GM21447 (cell line): ENCODE measurements at regions not wholly inside any gene's neighbourhood (a gene's known extent, or its start where the extent isn't known, plus 50 kb on each side); places are given as distances from the start of the nearest gene placed in this dataset.
"Not testable (repeated sequence)": the region's sequence is repeated elsewhere in the genome, so short reads cannot be mapped to it uniquely, and the experiment has no call there.

Experiments
- ATAC-seq: cut with Tn5 transposase; IDR thresholded peaks from one replicate; pipeline ENCODE4 v1.9.1; 2021; ENCODE audit not compliant: unreplicated experiment

DNA sequence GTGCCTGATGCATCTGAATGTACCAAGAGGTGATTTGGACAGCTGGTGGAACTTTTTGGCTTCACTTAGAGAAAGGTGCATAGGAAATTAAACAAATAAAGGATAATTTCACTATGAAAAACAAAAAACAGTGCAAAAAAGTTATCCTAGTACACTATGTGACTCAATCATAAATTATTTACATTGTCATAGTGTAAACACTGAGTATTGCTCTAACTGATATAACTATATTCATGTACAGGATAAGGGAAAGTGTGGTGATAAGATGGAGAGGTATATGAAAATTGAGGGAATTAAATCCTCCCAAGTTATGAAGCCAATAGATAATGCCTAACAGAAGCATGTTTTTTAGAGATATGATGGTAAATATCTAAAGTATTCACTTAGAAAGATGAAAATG, 50.2 kb upstream of the CPNE4 start:
- no peak for ATAC-seq

DNA sequence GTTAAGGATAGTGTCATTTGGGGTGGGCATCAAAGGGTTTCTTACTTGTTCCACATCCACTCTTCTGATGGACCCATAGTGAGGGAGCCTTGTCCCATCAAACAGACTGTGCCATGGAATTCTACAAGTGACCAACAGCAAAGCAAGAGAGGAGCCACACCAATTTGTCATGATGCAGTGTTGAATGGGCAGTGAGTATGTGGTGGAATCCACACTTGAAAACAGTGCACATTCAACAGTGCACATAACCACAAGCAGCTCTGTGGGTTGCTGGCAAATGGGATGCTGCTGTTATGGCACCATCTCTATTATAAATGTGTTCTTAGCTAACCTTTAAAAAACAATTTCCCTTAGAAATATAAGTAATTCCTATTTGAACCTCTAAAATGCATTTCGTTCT, 52.5 kb upstream of the CPNE4 start:
- ATAC-seq: no peak

DNA sequence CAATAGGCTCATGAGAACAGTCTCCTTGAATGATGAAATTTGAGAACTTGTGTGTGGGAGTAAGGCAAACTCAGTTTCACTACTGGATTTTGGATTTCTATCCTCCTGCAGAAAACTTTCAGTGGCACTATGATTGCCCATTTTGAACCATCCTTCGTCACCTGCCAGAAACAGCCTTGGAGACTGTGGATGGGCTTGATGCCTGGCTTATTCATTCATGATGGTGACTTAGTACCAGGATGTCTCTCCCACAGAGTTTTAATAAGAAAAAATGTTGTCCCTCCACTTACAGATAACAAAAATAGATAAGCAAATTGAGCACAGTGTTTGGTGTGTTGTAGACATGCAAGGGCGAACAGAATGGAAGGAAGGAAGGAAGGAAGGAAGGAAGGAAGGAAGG, 53.5 kb upstream of the CPNE4 start:
- ATAC-seq: no peak

DNA sequence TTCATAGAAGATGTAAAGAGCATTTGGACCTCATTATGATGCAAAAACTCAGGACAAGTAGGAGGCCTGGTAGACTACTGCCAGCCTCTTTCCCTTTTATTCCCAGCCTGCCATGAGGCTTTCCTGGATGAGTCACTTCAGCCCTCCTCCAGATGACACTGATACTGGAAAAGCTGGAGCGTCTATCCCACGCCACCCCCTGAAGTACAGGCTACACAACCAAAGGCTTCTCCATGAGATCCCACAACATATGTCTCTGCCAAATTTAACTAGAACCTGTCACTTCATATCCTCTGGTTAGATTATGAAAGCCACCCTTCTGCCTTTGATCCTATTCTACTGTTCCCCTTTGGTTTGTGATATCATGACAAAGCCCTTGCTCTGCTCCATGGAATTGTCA, 56.1 kb upstream of the CPNE4 start:
- ATAC-seq: no peak

DNA sequence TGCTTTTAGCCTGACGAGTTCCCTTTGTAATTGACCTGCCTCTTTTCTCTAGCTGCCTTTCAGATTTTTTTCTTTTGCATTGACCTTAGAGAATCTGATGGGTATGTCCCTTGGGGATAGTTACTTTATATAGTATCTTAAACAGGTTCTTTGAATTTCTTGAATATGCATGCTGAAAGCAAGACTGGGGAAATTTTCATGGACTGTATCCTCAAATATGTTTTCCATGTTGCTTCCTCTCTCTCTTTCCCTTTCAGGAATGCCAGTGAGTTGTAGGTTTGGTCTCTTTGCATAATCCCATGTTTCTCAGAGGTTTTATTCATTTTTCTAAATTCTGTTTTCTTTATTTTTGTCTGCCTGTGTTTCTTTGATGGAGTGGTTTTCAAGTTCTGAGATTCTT, 81.8 kb upstream of the CPNE4 start:
- no peak for ATAC-seq

DNA sequence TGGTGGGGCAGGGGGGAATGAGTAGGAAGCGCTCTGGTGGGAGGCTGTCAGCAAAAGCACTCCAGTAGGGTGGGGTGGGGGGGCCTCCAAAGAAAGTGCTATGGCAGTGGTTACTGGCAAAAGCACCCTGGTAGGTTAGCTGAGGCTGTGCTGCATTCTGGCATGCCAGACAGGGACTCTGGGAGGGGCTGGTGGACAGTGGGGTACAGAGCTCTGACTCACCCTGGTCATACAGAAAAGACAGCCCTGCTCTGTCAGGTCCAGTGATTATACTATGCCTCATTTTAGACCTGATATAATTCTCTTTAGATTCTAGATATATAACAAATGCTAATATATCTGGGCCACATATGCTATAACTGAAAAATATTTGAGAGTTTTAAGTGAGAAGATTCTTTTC, 82.8 kb upstream of the CPNE4 start:
- no peak for ATAC-seq

DNA sequence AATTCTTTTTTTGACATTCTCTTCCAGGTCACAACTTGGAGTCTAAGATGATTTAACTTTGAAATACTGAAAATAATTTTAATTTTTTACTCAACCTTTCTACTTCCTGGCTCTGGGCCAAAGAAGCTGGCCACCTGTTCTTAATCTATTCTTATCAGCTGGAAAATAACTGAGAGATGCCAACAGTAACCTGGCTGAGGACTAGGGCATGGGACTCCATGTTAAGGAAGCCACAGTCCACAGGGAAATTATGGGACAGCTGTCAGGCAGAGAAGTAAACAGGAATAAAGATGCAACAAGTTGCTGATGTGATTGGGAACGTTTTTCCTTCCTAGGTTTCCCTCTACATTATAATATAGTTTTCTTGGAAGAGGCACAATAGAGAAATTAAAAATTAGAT, 84.7 kb upstream of the CPNE4 start:
- ATAC-seq: no peak

DNA sequence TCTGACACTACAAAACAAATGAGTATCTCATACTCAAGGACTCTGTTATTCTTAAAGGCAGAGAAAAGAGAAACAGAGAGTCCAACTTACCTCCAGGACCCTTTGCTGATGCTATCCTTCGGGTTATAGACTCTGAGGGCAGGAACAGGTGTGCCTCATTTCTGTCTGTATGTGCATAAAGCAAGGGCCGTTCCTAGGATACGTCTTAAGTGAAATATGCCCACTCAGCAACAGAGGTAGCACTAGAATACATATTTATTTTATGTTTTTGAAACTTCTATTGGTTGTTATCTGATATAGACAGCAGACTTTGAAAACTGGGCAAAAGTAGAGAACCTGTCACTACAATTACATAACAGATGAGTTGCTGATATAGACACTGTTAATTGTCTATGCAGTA, 89.3 kb upstream of the CPNE4 start:
- no peak for ATAC-seq

DNA sequence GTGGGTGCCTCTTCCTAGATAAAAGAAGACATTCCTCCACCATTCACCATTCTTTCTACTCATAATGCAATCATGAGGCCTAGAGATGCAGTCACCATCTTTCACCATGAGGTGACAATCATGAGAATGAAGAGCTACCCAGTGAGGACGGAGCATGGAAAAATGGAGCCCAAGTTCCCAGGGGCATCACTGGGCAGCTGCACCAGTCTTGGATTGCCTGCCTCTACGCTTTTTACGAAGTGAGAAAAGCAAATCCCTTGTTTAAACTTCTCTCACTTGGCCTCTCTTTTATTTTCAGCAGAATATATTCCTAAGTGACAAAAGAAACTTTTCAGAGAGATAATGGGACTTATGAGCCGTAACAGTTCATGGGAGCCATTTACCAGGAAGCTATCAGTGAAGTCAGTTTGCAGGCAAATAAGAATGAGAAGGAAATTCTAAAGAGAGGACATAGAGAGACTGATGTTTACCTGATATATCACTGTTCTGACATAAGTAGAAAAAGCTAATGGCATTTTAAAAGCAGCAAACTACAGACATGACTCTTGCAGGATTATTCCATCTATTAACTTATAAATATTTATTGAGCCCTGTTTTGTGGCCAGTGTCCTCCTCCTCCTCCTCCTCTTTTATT, 90.0 kb upstream of the CPNE4 start:
- ATAC-seq: no peak

DNA sequence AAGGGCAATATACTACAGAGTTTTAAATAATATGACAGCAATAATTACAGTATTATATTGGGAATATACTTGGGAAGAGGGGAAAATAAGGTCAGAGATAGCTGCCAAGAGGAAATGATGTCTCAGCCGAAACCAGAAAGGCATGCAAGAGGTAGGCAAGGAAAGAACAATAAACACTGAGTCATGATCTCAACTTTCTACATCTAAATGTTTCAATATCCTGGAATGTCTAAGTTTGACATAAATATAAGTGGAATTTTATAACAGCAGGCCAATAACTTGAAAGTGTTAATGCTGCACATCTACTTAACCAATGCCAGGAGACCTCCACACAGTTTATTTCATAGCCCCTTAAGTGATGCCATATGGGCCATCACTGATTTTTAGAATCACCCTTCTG, 99.8 kb upstream of the CPNE4 start:
- ATAC-seq: no peak

DNA sequence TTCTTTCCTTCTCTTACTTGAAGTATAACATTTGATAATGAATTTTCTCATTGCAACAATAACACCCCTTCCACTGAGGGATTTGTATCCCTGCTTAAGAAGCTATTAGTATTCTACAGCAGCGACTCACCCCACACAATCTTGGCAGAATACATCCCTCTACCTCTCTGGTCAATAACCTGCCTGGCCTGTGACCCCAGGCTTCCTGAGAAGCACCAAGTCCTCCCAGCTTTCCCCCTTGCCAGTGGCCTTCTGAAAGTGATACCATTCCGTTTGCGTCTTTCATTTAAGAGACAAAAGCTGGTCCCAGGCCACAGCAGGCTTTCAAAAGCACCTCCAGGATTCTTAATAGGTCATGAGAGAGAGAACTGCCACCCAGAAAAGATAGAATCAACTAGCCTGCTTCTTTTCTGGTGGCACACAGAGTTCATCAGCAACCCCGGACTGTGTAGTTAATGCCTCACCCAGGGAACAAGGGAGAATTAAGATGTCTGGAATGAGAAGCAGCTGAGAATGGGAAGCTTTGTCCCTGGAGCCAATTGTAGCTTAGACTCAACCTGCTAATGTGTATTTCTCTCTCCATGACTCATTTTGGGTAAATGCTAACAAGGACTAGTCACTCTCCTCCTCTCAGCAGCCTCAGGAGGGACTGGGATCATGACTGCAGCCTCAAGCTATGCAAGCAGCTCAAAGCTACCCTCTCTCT, 101.0 kb upstream of the CPNE4 start:
- no peak for ATAC-seq

DNA sequence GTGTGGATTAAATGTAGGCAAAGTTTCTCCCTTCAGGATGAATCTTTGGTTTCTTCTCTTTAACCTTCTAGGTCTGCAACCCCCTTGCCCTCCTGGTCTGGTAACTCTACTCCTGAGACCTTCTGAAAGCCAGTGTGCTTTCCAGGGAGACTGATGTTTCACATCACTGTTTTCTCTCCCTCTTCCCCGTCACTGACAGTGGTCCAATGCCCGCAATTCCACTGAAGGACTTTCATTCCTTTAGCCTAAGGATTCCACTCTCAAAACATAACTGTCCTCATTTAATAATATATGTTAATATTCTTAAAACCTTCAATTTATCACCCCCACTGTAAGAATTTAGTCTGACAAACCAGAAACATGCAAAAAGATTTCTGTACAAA, 101.5 kb upstream of the CPNE4 start:
- ATAC-seq: no peak

DNA sequence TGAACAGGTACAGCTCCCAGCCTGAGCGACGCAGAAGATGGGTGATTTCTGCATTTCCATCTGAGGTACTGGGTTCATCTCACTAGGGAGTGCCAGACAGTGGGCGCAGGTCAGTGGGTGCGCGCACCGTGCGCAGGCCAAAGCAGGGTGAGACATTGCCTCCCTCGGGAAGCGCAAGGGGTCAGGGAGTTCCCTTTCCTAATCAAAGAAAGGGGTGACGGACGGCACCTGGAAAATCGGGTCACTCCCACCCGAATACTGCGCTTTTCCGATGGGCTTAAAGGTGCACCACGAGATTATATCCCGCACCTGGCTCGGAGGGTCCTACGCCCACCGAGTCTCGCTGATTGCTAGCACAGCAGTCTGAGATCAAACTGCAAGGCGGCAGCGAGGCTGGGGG, 102.1 kb upstream of the CPNE4 start:
- not testable (repeated sequence) for ATAC-seq

DNA sequence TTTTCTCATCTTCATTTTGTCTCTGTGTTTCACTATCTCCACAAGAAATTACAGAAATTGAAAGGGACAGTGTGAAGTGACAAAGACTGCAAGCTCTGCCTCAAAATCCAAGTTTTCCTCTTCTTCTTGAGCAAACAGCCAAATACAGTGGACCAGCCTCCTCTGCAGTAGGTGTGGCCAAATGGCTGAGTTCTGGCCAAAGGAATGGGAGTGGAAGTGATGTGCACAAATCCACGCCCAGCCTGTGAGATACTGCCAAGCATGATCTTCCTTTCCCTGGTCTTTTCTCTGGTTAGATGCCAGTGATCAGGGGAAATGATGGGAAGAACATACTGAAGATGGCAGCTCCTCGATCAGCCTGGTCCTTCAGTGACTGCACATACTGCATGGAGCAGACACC, 111.0 kb upstream of the CPNE4 start:
- ATAC-seq: no peak

DNA sequence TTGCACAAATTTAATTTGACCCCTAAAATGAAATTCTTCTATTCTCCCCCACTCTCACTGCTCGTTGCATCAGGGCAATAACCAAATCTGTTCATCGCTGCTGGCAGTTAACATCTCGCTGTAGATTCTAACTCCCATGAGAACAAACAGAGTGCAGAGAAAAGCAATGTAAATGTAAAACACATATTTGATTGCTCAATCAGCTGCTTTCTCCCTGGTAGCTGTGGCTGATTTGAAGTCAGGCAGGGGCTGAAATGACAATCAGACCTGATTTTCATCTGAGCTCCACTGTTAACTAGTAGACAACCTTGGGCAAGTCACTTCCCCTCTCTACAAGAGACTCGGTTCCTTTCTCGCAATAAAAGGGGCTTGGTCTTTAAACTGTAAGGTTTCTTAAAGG, 119.8 kb upstream of the CPNE4 start:
- no peak for ATAC-seq

DNA sequence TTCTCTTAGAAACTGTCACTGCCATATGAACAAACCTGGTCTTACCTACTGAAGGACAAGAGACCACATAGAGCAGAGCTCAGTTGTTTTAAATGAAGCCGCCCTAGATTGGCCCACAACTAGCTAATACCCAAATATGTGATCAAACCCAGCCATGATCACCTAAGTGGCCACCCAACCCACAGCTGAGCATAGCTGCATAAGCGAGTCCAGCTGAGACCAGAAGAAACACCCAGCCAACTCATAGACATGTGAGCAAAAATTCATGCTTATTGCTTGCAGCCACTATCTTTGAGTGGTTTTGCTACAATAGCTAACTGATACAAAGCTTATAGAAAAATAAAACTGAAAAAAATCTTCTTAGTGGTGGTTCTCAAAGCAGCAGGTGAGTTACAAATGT, 124.3 kb upstream of the CPNE4 start:
- no peak for ATAC-seq

DNA sequence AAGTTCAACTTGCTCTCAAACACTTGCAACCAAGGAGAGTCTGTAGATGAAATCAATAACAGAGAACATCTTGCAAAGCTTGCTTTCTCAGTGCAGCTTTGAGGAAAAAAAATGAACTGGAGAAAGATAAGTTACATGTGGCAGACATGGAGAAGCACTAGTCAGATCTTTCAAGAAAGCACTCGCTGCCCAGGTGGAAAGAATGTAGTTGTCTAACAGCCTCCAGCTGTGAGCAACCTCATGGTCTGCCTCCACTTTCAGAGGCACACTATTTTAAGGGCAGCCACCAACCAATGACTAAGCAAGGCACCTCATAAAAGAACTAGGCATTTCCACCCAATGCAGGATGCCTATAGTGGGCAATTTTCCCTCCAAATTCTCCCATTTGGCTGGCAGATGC, 125.4 kb upstream of the CPNE4 start:
- no peak for ATAC-seq

DNA sequence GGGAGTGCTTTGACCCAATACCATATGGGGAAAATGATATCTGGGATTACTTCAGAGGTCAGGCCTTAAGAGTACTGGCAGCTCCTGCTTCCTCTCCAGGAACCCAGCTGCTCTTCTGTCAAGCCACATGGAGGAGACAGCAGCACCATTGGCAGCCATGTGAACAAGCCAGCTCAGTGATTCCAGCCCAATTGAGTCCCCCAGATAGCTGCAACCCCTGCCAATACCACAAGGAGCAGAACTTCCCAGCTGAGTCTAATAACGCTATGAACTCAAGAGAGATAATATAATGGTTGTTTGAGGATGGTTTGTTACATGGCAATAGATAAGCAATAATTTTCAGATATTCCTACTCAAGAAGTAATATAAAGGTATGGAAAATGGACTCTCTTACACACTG, 126.8 kb upstream of the CPNE4 start:
- ATAC-seq: no peak

DNA sequence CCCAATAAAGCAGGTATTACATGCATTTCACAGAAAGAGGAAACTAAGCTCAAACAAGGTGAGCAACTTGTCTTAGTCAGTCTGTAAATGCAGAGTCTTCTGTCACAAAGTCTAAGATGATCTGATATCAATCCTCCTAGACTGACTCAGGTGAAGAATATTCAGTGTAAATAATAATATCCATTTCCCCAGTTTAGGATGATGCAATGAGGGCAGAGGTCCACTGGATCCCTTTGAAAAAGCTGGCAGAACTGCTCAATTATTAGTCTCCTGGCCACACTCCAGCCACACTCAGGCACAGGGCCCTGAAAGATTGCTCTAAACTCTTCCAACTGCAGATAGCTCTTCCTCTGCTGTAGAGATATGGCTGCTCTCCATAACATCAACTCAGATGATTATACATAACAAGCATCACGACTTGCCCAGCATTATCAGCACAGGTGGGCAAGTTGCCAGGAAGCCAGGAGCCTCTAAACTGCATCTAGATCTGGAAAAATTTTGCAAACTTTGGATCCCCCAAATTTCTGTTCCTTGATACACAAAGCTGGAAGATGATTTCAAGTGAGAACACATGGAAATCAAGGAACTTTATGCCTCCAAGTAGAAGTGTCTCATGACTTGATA, 129.8 kb upstream of the CPNE4 start:
- no peak for ATAC-seq

DNA sequence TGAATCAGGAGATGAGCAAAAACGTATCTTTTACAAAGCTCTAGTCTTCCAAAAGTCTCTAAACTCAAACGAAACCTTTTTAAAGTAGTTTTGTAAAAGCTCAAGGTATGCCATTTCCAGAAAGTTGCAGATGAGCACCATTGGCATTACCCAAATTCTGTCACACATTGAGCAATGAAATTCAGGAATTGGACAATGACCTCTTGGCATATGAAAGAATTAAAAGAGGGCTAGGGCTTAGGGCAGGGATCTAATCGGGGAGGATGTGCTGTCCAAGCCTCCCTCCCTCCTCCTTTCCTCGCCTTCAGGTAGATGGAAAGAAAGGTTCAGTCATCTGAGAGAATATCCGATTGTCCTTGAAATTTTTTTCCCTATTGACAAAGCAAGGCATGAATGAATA, 133.1 kb upstream of the CPNE4 start:
- ATAC-seq: no peak

DNA sequence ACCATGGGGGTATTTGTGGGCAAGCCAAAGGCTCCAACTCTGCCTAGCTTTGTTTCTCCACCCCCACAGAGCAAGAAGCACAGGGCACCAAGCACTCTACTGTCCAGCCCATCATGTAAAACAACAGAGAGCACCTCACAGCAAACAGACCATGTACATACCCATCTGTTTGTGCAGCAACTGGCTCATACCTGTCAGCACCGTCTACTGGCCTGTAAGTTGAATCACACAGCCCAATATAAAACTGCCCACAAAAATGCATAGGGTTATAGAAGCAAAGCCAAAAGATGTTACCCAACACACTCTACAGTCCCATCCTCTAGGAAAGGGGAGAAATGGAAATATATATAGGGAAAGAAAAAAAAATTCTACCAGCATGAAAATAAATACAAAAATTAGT, 139.7 kb upstream of the CPNE4 start:
- ATAC-seq: no peak

DNA sequence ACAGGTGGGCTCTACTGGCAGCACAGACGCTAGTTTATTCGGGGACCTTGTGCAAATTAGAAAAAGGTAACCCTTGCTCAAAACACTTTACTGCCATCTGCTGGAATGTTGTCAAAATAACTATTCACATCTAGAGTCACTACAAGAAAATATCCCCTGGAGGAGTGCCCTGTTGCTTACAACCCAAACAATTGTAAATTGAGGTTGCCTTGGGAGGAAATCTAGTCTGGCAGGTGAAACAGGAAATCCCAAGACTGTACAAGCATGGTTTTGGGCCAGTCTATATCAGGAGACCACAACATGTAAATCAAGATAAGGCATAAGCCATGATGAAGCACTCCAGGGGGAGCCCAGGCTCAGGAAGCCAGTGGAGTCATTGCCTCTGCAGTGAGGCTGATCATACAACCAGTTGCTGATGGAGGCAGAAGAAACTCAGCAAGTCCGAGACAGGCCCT, 136.8 kb upstream of the ACP3 start:
- peak; percentile 53 for ATAC-seq

DNA sequence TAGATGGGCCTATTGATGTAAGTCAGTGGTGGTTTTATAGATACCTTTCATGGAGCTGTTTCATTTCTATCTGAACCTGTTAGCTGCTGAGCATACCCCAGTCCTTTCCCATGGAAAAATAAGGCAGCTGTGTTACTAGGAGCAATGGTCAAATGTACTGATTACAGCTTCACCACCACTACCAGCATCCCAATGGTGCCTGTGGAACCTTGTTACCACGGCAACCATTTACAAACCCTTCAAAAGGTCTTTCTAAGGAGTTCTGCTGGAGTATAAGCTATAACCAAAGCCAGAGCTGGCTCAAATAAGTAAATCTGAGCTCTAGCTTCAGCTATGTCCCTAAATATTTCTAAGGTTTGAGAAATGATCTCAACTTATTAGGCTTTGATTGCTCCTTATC, 133.4 kb upstream of the ACP3 start:
- no peak for ATAC-seq
